ENCODE measurements at regions not wholly inside any gene's neighbourhood (a gene's known extent, or its start where the extent isn't known, plus 50 kb on each side); places are given as distances from the start of the nearest gene placed in this dataset.

DNA sequence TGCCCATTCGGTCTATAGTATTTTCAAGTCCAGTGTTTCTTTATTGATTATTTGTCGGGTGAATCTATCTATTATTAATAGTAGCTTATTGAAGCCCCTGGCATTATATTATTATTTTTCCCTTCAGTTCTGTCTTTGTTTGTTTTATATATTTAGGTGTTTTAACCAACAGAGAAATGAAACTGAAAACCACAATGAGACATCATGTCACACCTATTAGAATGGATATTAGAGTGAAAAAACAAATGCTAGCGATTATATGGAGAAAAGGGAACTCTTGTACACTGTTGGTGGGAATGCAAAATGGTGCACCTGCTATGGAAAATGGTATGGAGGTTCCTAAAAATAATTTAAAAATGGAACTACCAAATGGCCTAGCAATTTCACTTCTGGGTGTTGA, 272.5 kb downstream of the ADAM29 start:
- no peak for DNase-seq (ENCODE audit: low spot score in 2 of 2)
- WGBS, 2 donors: 59 to 60% methylated on average over 3 of the region's 3 CpGs
- TF ChIP-seq EP300 (IDR thresholded peaks at IDR 0.05) (no peak), POLR2A (IDR thresholded peaks at IDR 0.05) (no peak)
- TF ChIP-seq, protein P1, sequence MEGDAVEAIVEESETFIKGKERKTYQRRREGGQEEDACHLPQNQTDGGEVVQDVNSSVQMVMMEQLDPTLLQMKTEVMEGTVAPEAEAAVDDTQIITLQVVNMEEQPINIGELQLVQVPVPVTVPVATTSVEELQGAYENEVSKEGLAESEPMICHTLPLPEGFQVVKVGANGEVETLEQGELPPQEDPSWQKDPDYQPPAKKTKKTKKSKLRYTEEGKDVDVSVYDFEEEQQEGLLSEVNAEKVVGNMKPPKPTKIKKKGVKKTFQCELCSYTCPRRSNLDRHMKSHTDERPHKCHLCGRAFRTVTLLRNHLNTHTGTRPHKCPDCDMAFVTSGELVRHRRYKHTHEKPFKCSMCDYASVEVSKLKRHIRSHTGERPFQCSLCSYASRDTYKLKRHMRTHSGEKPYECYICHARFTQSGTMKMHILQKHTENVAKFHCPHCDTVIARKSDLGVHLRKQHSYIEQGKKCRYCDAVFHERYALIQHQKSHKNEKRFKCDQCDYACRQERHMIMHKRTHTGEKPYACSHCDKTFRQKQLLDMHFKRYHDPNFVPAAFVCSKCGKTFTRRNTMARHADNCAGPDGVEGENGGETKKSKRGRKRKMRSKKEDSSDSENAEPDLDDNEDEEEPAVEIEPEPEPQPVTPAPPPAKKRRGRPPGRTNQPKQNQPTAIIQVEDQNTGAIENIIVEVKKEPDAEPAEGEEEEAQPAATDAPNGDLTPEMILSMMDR (IDR thresholded peaks at IDR 0.05): no peak
- Histone ChIP-seq H3K4me1 (no peaks in the 10 kb centered on the region), H3K4me3 (no peak overlapping the region), H3K9me3 (peaks cover 0 to under 1% (median 0%) of the 10 kb centered on the region in 4 donors), H3K27me3 (no peaks in the 10 kb centered on the region), H3K36me3 (no peaks in the 10 kb centered on the region), H3K27ac (no peak overlapping the region)

DNA sequence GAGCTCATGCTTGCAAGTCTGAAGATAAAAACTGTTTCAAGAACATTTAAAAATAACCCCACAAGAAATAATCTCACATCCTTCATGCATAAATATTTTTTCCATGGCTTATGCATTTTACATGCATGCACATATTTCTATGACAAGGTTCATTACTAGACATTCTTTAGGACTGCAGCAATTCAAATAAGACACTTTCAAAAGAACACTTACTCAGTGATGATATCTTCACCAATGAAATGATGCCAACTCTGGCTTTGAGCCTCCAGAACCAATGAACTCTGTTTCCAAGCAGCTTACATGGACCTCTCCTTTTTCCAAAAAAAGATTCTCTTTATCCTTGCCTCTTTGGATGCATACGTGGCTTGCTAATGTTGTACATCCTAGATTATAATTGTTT, 279.9 kb downstream of the ADAM29 start:
- Histone ChIP-seq H3K9me3 (no peaks in the 10 kb centered on the region), H3K4me1 (no peaks in the 10 kb centered on the region), H3K27me3 (no peaks in the 10 kb centered on the region), H3K4me3 (no peak overlapping the region), H3K27ac (no peak overlapping the region), H3K36me3 (no peaks in the 10 kb centered on the region)
- no peak for TF ChIP-seq EP300 (IDR thresholded peaks at IDR 0.05)
- TF ChIP-seq, protein P1 (IDR thresholded peaks at IDR 0.05): no peak
- no peak for TF ChIP-seq POLR2A (IDR thresholded peaks at IDR 0.05)
- DNase-seq (ENCODE audit: low spot score in 2 of 2): no peak
- WGBS, 2 donors: 69 to 83% methylated on average over 1 of the region's 1 CpG

DNA sequence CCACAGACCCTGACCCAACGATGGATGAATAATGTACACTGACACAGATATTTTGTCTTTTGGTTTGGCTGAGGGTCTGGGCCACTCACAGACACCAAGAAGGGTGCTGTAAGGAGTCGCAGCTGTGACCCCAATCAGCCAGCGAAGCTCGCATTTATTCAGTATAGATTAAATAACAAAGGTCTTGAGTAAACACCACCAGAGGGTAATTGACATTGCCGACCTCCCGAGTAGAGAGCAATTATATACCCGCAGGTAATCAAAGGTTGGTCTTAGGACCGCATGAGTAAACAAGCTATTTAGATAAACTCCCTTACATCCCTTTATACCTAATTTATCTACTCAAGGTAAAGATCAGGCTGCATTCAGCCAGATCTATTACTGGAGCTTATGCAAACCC, 297.1 kb downstream of the ADAM29 start:
- Histone ChIP-seq H3K27me3 (no peaks in the 10 kb centered on the region), H3K27ac (no peak overlapping the region), H3K36me3 (no peaks in the 10 kb centered on the region), H3K4me3 (no peak overlapping the region), H3K9me3 (peaks cover 0 to 40% (median 4%) of the 10 kb centered on the region in 4 donors), H3K4me1 (no peaks in the 10 kb centered on the region)
- no peak for DNase-seq (ENCODE audit: low spot score in 2 of 2)
- 84 to 86% methylated on average over 8 of the region's 8 CpGs for WGBS, 2 donors
- TF ChIP-seq, protein P1 (IDR thresholded peaks at IDR 0.05): no peak
- TF ChIP-seq EP300 (IDR thresholded peaks at IDR 0.05) (no peak), POLR2A (IDR thresholded peaks at IDR 0.05) (no peak)

DNA sequence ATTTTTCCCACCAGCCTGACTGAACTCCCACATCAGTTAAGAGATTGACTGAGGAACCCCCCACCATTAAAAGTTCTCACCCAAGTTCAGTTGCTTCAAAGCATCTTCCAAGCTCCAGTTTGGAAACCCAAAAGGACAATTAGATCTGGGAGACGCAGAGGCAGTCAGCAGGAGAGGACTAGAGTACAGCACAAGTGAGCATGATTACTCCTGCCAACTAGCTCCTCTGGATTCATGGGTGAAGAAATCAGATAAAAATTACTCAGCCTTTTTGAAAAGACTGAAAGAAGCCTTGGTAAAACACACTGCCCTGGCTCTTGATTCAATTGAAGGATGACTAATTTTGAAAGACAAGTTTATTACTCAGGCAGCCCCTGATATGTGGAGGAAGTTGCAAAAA, 297.5 kb downstream of the ADAM29 start:
- Histone ChIP-seq H3K9me3 (peaks cover 0 to 40% (median 4%) of the 10 kb centered on the region in 4 donors), H3K4me1 (no peaks in the 10 kb centered on the region), H3K27ac (no peak overlapping the region), H3K27me3 (no peaks in the 10 kb centered on the region), H3K4me3 (no peak overlapping the region), H3K36me3 (no peaks in the 10 kb centered on the region)
- TF ChIP-seq, protein P1 (IDR thresholded peaks at IDR 0.05): no peak
- TF ChIP-seq POLR2A (IDR thresholded peaks at IDR 0.05) (no peak), EP300 (IDR thresholded peaks at IDR 0.05) (no peak)
- no peak for DNase-seq (ENCODE audit: low spot score in 2 of 2)
- WGBS, 2 donors: 74 to 77% methylated on average over 1 of the region's 1 CpG

DNA sequence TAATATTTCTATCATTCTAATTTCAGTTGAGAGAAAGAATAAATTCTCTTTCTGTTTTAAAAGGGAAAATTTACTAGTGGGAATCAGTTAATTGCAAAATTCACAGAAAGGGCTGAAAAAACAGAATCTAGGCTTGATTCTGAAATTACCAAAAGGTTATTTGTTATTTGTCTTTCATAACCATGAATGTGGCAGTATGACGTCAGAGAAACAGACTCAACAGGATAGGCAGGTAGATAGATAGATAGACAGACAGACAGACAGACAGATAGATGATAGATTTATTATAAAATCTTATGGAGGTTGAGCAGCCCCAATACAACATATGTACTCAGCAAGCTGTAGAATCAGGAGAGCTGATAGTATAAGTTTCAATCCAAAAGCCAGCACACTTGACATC, 311.0 kb downstream of the ADAM29 start:
- no peak overlapping the region for H3K4me3 ChIP-seq
- no peaks in the 10 kb centered on the region for H3K36me3 ChIP-seq
- H3K27ac ChIP-seq: no peak overlapping the region
- TF ChIP-seq EP300 (IDR thresholded peaks at IDR 0.05) (no peak), POLR2A (IDR thresholded peaks at IDR 0.05) (no peak)
- TF ChIP-seq, protein P1 (IDR thresholded peaks at IDR 0.05): no peak
- H3K9me3 ChIP-seq: no peaks in the 10 kb centered on the region
- 76 to 78% methylated on average over 1 of the region's 1 CpG for WGBS, 2 donors
- DNase-seq (ENCODE audit: low spot score in 2 of 2): no peak
- H3K27me3 ChIP-seq: no peaks in the 10 kb centered on the region
- no peaks in the 10 kb centered on the region for H3K4me1 ChIP-seq

Data from tibial nerve (tissue), 4 donors.